ENCODE measurements at regions not wholly inside any gene's neighbourhood (a gene's known extent, or its start where the extent isn't known, plus 50 kb on each side); places are given as distances from the start of the nearest gene placed in this dataset.

DNA sequence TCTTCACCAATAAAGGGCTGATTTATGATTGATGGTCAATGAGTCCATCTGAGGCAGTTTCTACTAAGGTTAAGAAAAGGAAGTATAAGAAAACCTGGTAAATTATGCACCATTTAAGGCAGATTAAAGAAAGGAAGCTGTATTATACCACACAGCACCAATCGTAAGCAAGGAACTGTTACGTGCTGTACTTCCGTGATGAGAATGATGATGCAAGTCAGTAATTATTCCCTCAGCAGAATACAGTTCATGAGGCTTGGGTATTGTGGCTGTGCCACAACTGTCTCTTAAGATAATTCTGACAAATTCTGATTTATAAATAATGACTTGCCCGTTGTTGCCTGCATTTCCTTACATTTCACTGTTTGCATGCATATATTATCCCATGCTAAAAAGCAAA lies 699.0 kb downstream of the HDGFL1 start:
- H3K79me2 ChIP-seq (ENCODE audit: insufficient read depth, low read length): no peaks in the 10 kb centered on the region
- no peaks in the 10 kb centered on the region for H3K9me2 ChIP-seq (replicated peaks; ENCODE audit: low read depth, low read length)
- H3F3A ChIP-seq (ENCODE audit: low read depth): no peaks in the 10 kb centered on the region
- no peak overlapping the region for H3K4me3 ChIP-seq (ENCODE audit: low read length, poor library complexity, severe bottlenecking)
- no peaks in the 10 kb centered on the region for H3K36me3 ChIP-seq (ENCODE audit: insufficient read depth, low read length)
- H3K4me2 ChIP-seq (ENCODE audit: low read depth, low read length, poor library complexity, severe bottlenecking): no peak overlapping the region
- H3K4me1 ChIP-seq (ENCODE audit: insufficient read depth, low read length, poor library complexity, severe bottlenecking): no peaks in the 10 kb centered on the region
- TF ChIP-seq, protein P1, sequence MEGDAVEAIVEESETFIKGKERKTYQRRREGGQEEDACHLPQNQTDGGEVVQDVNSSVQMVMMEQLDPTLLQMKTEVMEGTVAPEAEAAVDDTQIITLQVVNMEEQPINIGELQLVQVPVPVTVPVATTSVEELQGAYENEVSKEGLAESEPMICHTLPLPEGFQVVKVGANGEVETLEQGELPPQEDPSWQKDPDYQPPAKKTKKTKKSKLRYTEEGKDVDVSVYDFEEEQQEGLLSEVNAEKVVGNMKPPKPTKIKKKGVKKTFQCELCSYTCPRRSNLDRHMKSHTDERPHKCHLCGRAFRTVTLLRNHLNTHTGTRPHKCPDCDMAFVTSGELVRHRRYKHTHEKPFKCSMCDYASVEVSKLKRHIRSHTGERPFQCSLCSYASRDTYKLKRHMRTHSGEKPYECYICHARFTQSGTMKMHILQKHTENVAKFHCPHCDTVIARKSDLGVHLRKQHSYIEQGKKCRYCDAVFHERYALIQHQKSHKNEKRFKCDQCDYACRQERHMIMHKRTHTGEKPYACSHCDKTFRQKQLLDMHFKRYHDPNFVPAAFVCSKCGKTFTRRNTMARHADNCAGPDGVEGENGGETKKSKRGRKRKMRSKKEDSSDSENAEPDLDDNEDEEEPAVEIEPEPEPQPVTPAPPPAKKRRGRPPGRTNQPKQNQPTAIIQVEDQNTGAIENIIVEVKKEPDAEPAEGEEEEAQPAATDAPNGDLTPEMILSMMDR (conservative IDR thresholded peaks at IDR 0.05; ENCODE audit: low read length): no peak
- no peak for TF ChIP-seq EZH2phosphoT487 (IDR thresholded peaks at IDR 0.05; ENCODE audit: borderline replicate concordance)
- H3K9me3 ChIP-seq (ENCODE audit: insufficient read depth, low read depth, low read length): no peaks in the 10 kb centered on the region
- no peak overlapping the region for H3K9ac ChIP-seq (ENCODE audit: low read depth, low read length, poor library complexity, severe bottlenecking)
- no peaks in the 10 kb centered on the region for H3K27me3 ChIP-seq (ENCODE audit: insufficient read depth, low read length, poor library complexity, severe bottlenecking)
- H2AFZ ChIP-seq (ENCODE audit: low read length): no peak overlapping the region
- H4K20me1 ChIP-seq (ENCODE audit: insufficient read depth, low read length, poor library complexity, severe bottlenecking): no peaks in the 10 kb centered on the region

DNA sequence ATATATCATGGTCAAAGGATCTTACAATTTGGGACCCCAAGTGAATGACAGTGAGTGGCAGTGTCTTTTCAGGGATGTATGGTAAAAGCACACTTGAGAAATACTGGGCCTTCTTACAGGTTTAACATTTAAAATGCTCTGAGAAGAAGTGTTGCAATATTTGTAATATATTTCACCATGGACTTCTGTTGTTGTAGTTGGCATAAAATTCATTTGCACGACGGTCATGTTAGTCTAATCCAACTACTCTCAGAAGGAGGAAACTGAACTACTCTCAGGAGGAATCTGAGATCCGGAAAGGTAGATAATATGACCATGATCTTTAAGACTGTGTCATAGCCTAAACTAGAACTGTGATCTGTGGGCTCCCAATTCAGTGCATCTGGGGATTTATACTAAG lies 700.1 kb downstream of the HDGFL1 start:
- H3K9ac ChIP-seq (ENCODE audit: low read depth, low read length, poor library complexity, severe bottlenecking): no peak overlapping the region
- no peak overlapping the region for H2AFZ ChIP-seq (ENCODE audit: low read length)
- H3K79me2 ChIP-seq (ENCODE audit: insufficient read depth, low read length): no peaks in the 10 kb centered on the region
- H3K4me3 ChIP-seq (ENCODE audit: low read length, poor library complexity, severe bottlenecking): no peak overlapping the region
- TF ChIP-seq EZH2phosphoT487 (IDR thresholded peaks at IDR 0.05; ENCODE audit: borderline replicate concordance): no peak
- TF ChIP-seq, protein P1 (conservative IDR thresholded peaks at IDR 0.05; ENCODE audit: low read length): no peak
- no peaks in the 10 kb centered on the region for H3K9me3 ChIP-seq (ENCODE audit: insufficient read depth, low read depth, low read length)
- H4K20me1 ChIP-seq (ENCODE audit: insufficient read depth, low read length, poor library complexity, severe bottlenecking): no peaks in the 10 kb centered on the region
- no peaks in the 10 kb centered on the region for H3K36me3 ChIP-seq (ENCODE audit: insufficient read depth, low read length)
- H3K4me1 ChIP-seq (ENCODE audit: insufficient read depth, low read length, poor library complexity, severe bottlenecking): no peaks in the 10 kb centered on the region
- H3F3A ChIP-seq (ENCODE audit: low read depth): no peaks in the 10 kb centered on the region
- H3K4me2 ChIP-seq (ENCODE audit: low read depth, low read length, poor library complexity, severe bottlenecking): no peak overlapping the region
- H3K27me3 ChIP-seq (ENCODE audit: insufficient read depth, low read length, poor library complexity, severe bottlenecking): no peaks in the 10 kb centered on the region
- no peaks in the 10 kb centered on the region for H3K9me2 ChIP-seq (replicated peaks; ENCODE audit: low read depth, low read length)

DNA sequence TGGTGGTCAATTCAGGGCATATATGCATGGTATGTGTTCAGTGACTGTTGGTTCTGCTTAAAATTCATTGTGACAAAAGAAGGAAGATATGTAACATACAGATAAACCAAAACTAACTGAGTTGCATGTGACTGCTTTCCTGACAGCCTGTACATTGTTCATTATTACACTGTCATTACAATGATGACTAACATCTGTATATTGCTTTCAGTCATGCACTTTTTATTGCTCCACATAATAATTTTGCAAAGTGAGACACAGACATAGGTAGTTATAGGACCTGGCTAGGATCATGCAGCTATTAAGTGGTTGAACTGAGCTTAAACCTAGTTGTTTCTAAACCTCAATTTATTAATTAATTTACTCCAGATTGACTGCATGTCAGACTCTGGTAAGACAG lies 703.2 kb downstream of the HDGFL1 start:
- Histone ChIP-seq H3K36me3 (ENCODE audit: insufficient read depth, low read length) (no peaks in the 10 kb centered on the region), H3K9ac (ENCODE audit: low read depth, low read length, poor library complexity, severe bottlenecking) (no peak overlapping the region), H3F3A (ENCODE audit: low read depth) (no peaks in the 10 kb centered on the region), H4K20me1 (ENCODE audit: insufficient read depth, low read length, poor library complexity, severe bottlenecking) (no peaks in the 10 kb centered on the region), H3K27me3 (ENCODE audit: insufficient read depth, low read length, poor library complexity, severe bottlenecking) (no peaks in the 10 kb centered on the region), H3K9me2 (replicated peaks; ENCODE audit: low read depth, low read length) (no peaks in the 10 kb centered on the region), H3K4me1 (ENCODE audit: insufficient read depth, low read length, poor library complexity, severe bottlenecking) (no peaks in the 10 kb centered on the region), H3K4me3 (ENCODE audit: low read length, poor library complexity, severe bottlenecking) (no peak overlapping the region), H3K4me2 (ENCODE audit: low read depth, low read length, poor library complexity, severe bottlenecking) (no peak overlapping the region), H3K79me2 (ENCODE audit: insufficient read depth, low read length) (no peaks in the 10 kb centered on the region), H2AFZ (ENCODE audit: low read length) (no peak overlapping the region), H3K9me3 (ENCODE audit: insufficient read depth, low read depth, low read length) (no peaks in the 10 kb centered on the region)
- TF ChIP-seq, protein P1 (conservative IDR thresholded peaks at IDR 0.05; ENCODE audit: low read length): no peak

All from Loucy (cell line).